ENCODE measurements at regions not wholly inside any gene's neighbourhood (a gene's known extent, or its start where the extent isn't known, plus 50 kb on each side); places are given as distances from the start of the nearest gene placed in this dataset.
"Not testable (repeated sequence)": the region's sequence is repeated elsewhere in the genome, so short reads cannot be mapped to it uniquely, and the experiment has no call there.

GRCh38 chr1:222392556-222392955 is 155.3 kb downstream of the HHIPL2 start:
- H3K27ac Mint-ChIP-seq: no peak overlapping the region
- peaks cover 18 to 31% of the 10 kb centered on the region in 2 donors for H3K27me3 Mint-ChIP-seq
- H3K9me3 Mint-ChIP-seq: no peaks in the 10 kb centered on the region
- DNase-seq (no peak), ATAC-seq (replicated peaks) (no peak)
- no peaks in the 10 kb centered on the region for H3K4me1 Mint-ChIP-seq
- H3K36me3 Mint-ChIP-seq: no peaks in the 10 kb centered on the region
- H3K4me3 Mint-ChIP-seq: no peak overlapping the region

DNA sequence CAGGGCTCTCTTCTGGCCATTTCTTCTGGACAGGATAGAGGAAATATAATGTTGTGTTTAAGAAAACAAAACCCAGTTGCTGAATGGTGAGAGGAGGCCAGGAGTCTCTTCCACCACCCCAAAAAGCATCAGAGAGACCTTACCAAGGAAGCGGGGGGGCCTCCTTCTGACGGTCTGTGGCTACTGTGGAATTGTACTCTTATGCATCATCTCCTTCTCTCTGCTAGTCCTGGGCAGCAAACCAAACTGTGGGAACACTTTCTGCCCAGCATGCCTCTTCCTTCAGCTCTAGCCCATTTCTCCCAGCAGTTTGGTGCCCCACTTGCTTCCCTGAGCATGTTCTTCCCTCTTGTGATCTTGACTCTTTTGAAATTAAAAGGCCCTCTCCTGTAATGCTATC is 157.7 kb downstream of the HHIPL2 start:
- no peaks in the 10 kb centered on the region for H3K36me3 Mint-ChIP-seq
- no peak overlapping the region for H3K27ac Mint-ChIP-seq
- no peak overlapping the region for H3K4me3 Mint-ChIP-seq
- ATAC-seq (replicated peaks): no peak
- DNase-seq: no peak
- H3K9me3 Mint-ChIP-seq: no peaks in the 10 kb centered on the region
- H3K4me1 Mint-ChIP-seq: no peaks in the 10 kb centered on the region
- H3K27me3 Mint-ChIP-seq: peaks cover 18 to 31% of the 10 kb centered on the region in 2 donors

DNA sequence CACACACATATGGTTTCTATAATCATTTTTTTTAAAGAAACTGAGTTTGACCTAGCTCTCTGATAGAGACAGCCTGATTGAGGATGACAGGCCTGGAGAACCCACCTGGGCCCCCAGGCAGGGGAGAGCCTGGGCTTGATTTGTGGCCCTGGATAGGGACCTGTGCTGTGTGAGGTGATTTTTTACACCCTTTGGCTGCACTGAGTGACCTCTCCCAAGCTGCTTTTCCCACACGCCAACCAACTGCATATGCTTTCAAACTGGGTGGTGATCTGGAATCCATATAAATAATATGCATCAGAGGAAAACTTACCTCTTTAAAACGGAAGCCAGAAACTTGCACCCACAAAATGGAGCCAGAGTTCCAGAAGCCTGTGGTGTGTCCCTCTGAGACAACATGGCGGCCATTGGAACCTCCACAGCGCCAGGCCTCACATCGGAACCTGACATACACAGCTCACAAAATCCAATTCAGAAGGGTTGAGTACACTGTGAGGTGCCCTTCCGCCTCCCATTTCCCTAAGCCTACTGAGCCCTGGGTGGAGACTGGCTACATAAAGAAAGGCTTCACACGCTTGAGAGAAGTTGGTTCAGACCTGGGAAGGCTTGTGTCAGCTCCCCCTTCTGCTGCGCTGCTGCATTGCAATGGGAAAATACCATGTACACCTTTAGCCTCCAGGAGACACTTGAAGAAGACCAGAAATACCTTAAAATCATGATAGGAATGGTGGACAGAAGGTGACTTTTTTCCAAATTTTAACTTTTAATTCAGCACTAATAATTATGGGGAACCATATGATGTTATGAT is 160.7 kb downstream of the HHIPL2 start:
- Mint-ChIP-seq H3K4me1 (peaks cover 0 to under 1% of the 10 kb centered on the region in 2 donors), H3K4me3 (no peak overlapping the region), H3K36me3 (no peaks in the 10 kb centered on the region), H3K27me3 (peaks cover 7 to 20% of the 10 kb centered on the region in 2 donors), H3K9me3 (peaks cover under 1 to 2% of the 10 kb centered on the region in 2 donors), H3K27ac (no peak overlapping the region)
- no peak for ATAC-seq (replicated peaks)
- DNase-seq: no peak

DNA sequence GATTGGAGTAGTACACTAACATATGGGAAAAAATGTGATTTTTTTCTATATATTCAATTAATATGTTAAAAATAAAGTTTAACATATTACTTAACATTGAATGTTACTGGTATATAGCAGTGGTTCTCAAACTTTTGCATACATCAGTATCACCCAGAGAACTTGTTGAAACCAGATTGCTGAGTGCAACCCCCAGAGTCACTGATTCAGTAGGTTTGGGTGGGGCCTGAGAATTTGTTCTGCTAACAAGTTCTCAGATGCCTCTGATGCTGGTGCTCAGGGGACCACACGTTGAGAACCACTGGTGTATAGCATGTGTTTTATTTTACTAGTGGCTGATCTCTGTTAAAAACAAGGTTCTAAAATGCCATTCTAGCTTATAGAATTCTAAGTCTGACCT is 161.9 kb downstream of the HHIPL2 start:
- H3K27ac Mint-ChIP-seq: no peak overlapping the region
- peaks cover 2 to 6% of the 10 kb centered on the region in 2 donors for H3K9me3 Mint-ChIP-seq
- ATAC-seq (replicated peaks): no peak
- H3K4me3 Mint-ChIP-seq: no peak overlapping the region
- peaks cover 0 to 15% of the 10 kb centered on the region in 2 donors for H3K27me3 Mint-ChIP-seq
- DNase-seq: no peak
- peaks cover 0 to 2% of the 10 kb centered on the region in 2 donors for H3K4me1 Mint-ChIP-seq
- H3K36me3 Mint-ChIP-seq: no peaks in the 10 kb centered on the region

DNA sequence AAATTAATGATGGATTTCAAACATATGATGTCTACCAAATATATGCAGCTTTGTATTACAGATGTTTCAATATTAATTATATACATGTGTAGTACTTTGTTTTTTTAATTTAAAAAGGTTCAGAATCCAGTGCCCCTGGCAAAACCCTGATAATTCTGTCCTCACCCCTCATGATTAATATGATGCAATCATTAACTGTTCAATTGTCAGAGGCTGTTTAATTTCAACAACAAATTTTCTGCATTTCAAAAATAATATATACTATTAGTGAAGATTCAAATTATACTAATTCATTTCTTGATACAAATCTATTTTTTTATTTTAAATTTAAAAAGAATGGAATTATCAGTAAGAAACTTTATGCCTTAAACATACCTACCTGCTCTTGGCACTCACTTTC is 162.6 kb downstream of the HHIPL2 start:
- H3K4me3 Mint-ChIP-seq: no peak overlapping the region
- H3K27ac Mint-ChIP-seq: no peak overlapping the region
- DNase-seq (no peak), ATAC-seq (replicated peaks) (no peak)
- peaks cover 5 to 9% of the 10 kb centered on the region in 2 donors for H3K9me3 Mint-ChIP-seq
- H3K36me3 Mint-ChIP-seq: no peaks in the 10 kb centered on the region
- H3K4me1 Mint-ChIP-seq: peaks cover 0 to 2% of the 10 kb centered on the region in 2 donors
- peaks cover 0 to 11% of the 10 kb centered on the region in 2 donors for H3K27me3 Mint-ChIP-seq

DNA sequence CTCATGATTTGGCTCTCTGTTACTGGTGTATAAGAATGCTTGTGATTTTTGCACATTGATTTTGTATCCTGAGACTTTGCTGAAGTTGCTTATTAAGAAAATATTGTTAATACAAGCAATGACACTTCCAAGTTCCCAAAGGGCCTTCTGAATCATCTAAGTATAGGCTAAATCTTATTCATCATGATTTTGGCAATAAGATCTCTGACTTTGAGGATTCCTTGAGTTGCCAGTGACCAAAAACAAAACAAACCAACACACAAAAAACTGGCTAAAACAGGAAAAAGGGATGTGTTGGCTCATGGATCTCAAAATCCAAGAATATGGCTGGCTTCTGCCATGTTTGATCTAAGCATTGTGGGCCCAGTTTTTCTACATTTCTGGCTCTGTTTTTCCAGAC is 163.4 kb downstream of the HHIPL2 start:
- DNase-seq: no peak
- Mint-ChIP-seq H3K4me3 (no peak overlapping the region), H3K27me3 (peaks cover 0 to 12% of the 10 kb centered on the region in 2 donors), H3K36me3 (no peaks in the 10 kb centered on the region), H3K4me1 (peaks cover 0 to 2% of the 10 kb centered on the region in 2 donors), H3K9me3 (peaks cover 10 to 16% of the 10 kb centered on the region in 2 donors), H3K27ac (no peak overlapping the region)
- ATAC-seq (replicated peaks): no peak

GRCh38 chr1:222382171-222382570 is 165.7 kb downstream of the HHIPL2 start:
- Mint-ChIP-seq H3K27ac (no peak overlapping the region), H3K4me1 (peaks cover 0 to 2% of the 10 kb centered on the region in 2 donors), H3K27me3 (peaks cover 0 to 17% of the 10 kb centered on the region in 2 donors), H3K9me3 (peaks cover 10 to 16% of the 10 kb centered on the region in 2 donors), H3K4me3 (no peak overlapping the region), H3K36me3 (no peaks in the 10 kb centered on the region)
- DNase-seq: no peak
- no peak for ATAC-seq (replicated peaks)

DNA sequence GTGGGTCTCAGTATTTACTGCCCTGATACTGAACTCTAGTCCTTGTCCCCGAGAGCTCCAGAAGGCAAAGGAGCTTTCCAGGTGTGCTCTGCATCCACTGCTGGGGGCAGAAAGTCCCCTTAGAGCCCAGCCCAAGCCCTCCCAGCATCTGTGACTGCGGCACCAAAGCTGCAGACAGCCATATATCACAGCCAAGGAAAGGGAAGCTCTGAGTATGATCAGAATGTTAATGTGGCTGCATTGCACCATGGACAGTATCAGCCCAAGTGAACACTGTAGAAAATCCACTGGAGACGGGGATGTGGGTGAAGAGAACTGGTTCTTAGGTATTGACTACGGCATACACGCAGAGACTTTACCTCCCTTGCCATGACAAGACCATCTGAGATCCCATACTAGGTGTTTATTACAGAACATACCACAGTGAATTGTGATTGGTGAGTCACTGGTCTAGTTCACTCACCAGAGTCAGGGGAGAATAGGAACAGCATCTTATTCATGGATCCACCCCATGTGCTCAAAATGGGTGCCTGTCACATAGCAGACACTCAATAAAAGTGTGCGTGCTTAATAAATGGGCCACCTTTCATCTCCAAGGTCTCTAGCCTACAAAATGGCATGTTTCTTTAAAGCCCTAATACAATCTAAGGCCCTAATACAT is 170.3 kb downstream of the HHIPL2 start:
- Mint-ChIP-seq H3K27ac (no peak overlapping the region), H3K27me3 (peaks cover 0 to 17% of the 10 kb centered on the region in 2 donors), H3K4me1 (peaks cover 0 to 13% of the 10 kb centered on the region in 2 donors), H3K9me3 (peaks cover 10 to 16% of the 10 kb centered on the region in 2 donors), H3K36me3 (no peaks in the 10 kb centered on the region), H3K4me3 (no peak overlapping the region)
- ATAC-seq (replicated peaks): no peak
- DNase-seq: no peak

GRCh38 chr1:222376791-222377190 is 171.1 kb downstream of the HHIPL2 start:
- H3K36me3 Mint-ChIP-seq; H3K27ac Mint-ChIP-seq; H3K4me3 Mint-ChIP-seq; ATAC-seq (replicated peaks); DNase-seq: not testable (repeated sequence)
- Mint-ChIP-seq H3K9me3 (peaks cover 9 to 10% of the 10 kb centered on the region in 2 donors), H3K4me1 (peaks cover 0 to 11% of the 10 kb centered on the region in 2 donors), H3K27me3 (peaks cover under 1 to 14% of the 10 kb centered on the region in 2 donors)

- no peak for ATAC-seq (replicated peaks)
- Mint-ChIP-seq H3K4me3 (no peak overlapping the region), H3K4me1 (peaks cover 0 to 11% of the 10 kb centered on the region in 2 donors), H3K27me3 (peaks cover 10 to 25% of the 10 kb centered on the region in 2 donors), H3K36me3 (no peaks in the 10 kb centered on the region), H3K9me3 (peaks cover 9 to 10% of the 10 kb centered on the region in 2 donors), H3K27ac (no peak overlapping the region)
- DNase-seq: no peak
Observed at GRCh38 chr1:222375701-222376100, 172.2 kb downstream of the HHIPL2 start.

DNA sequence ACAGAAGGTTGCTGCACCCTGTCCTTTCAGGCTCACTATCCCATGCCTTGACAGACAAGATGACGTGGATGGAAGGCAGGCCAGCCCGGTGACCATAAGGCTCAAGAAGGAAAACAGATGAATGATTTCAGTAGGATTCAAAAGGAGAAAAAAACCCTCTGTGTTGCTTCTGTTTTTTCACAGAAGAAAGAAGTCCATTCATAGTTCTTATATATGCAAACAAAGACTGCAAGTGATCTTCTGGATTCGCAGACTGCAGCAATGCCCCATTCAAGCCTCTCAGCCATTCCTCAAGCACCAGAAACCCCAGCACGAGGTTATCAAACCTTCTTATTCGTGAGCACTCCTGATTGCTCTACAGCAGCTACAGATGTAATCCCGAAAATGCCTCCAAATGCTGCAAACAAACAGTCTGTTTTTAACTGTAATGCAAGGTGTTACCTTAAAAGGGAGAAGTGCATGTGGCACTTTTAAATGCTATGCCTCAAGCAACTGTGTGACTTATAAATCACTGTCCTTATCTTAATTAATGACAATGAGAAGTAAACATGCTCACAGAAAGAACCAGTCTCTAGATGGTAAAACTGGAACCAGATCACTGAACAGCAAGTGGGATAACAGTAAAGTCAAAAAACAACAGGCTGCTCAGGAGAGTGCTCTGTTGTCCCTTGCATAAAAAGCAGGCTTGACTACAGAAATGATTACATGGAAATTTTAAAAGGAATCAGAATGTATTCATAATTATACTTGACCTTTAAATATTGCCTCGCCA is 173.9 kb downstream of the HHIPL2 start:
- H3K4me3 Mint-ChIP-seq: no peak overlapping the region
- H3K4me1 Mint-ChIP-seq: peaks cover 0 to 11% of the 10 kb centered on the region in 2 donors
- H3K9me3 Mint-ChIP-seq: peaks cover 0 to 1% of the 10 kb centered on the region in 2 donors
- no peak for DNase-seq
- peaks cover 10 to 22% of the 10 kb centered on the region in 2 donors for H3K27me3 Mint-ChIP-seq
- peak; percentile 57 to 68 for ATAC-seq (replicated peaks)
- no peak overlapping the region for H3K27ac Mint-ChIP-seq
- no peaks in the 10 kb centered on the region for H3K36me3 Mint-ChIP-seq

DNA sequence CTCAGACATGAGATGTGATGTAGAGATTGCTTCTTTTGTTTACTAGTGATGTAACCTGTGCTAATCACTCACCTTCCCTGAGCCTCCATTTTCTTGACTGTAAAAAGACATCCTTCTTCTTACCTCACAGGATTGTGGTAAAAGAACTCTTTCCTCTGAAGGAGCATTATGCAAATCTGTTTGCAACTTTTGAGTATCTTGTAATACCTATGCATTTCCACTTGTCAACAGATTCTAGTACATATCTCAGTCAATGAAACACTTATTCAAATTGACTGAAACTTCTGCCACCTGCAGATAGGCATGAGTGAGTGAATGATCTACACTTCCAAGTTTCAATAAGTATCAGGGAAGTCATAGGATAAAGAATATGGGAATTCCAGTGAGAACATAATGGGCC is 174.7 kb downstream of the HHIPL2 start:
- peak; percentile 47 to 73 for ATAC-seq (replicated peaks)

DNA sequence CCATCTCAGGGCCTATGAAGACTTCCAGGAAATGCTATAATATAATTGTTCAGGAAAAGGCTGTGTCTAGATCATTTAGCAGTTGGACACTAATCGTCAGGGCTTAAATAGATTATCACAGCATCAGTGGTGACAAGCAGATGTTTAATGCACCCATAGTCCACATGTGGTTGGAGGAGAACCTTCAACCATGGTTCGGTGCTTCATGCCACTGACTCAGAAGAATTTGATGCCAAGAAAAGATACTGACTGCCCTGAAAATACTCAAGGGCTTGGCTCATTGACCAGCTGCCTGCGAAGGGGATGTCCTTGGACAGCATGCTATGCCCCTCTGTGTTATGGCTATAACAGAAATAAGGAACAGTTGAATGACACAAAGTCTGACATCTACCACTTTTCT is 175.7 kb downstream of the HHIPL2 start:
- Mint-ChIP-seq H3K36me3 (no peaks in the 10 kb centered on the region), H3K27ac (no peak overlapping the region), H3K4me3 (no peak overlapping the region), H3K4me1 (peaks cover 0 to 11% of the 10 kb centered on the region in 2 donors), H3K27me3 (peaks cover 10 to 12% of the 10 kb centered on the region in 2 donors), H3K9me3 (peaks cover 0 to 1% of the 10 kb centered on the region in 2 donors)
- ATAC-seq (replicated peaks) (no peak), DNase-seq (no peak)

More for the DNA sequence above, 174.7 kb downstream of the HHIPL2 start:
- no peak overlapping the region for H3K27ac Mint-ChIP-seq
- H3K27me3 Mint-ChIP-seq: peaks cover 10 to 16% of the 10 kb centered on the region in 2 donors
- H3K36me3 Mint-ChIP-seq: no peaks in the 10 kb centered on the region
- DNase-seq: no peak
- peaks cover 0 to 1% of the 10 kb centered on the region in 2 donors for H3K9me3 Mint-ChIP-seq
- peaks cover 0 to 11% of the 10 kb centered on the region in 2 donors for H3K4me1 Mint-ChIP-seq
- no peak overlapping the region for H3K4me3 Mint-ChIP-seq
